ENCODE measurements at regions not wholly inside any gene's neighbourhood (a gene's known extent, or its start where the extent isn't known, plus 50 kb on each side); places are given as distances from the start of the nearest gene placed in this dataset.
"Not testable (repeated sequence)": the region's sequence is repeated elsewhere in the genome, so short reads cannot be mapped to it uniquely, and the experiment has no call there.

DNA sequence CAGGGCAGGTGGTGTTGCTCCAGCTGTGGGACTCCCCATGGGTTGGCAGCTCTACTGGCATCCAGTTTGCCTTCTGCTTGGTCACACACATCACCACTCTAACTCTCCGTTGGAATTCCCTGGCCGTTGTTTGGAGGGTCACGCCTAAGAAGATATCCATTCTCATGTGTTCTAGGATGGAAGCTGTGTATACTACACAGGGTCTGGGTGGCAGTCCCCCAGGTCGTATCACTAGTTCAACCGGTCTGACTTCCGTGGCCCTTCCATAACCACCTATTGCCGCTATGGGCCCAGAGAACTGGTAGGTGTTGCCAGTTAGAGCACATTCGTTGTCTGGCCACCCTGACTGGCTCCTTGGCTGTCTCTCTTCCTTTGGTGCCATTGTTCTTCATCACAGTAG is 456.3 kb downstream of the TMEM121 start:
- H3K4me3 ChIP-seq (ENCODE audit: low read depth, low read length), result no peak overlapping the region
- TF ChIP-seq, protein P1, sequence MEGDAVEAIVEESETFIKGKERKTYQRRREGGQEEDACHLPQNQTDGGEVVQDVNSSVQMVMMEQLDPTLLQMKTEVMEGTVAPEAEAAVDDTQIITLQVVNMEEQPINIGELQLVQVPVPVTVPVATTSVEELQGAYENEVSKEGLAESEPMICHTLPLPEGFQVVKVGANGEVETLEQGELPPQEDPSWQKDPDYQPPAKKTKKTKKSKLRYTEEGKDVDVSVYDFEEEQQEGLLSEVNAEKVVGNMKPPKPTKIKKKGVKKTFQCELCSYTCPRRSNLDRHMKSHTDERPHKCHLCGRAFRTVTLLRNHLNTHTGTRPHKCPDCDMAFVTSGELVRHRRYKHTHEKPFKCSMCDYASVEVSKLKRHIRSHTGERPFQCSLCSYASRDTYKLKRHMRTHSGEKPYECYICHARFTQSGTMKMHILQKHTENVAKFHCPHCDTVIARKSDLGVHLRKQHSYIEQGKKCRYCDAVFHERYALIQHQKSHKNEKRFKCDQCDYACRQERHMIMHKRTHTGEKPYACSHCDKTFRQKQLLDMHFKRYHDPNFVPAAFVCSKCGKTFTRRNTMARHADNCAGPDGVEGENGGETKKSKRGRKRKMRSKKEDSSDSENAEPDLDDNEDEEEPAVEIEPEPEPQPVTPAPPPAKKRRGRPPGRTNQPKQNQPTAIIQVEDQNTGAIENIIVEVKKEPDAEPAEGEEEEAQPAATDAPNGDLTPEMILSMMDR (IDR thresholded peaks at IDR 0.05; ENCODE audit: low read depth, low read length, missing control alignments), result no peak
- no peak for DNase-seq
- no peak overlapping the region for H3K27ac ChIP-seq
- no peaks in the 10 kb centered on the region for H3K27me3 ChIP-seq (replicated peaks)
- in situ Hi-C loops (cut with HindIII; ENCODE audit: low pct_ligation_motif_present, low sequenced_read_pairs), result no loop called here
- H3K36me3 ChIP-seq (replicated peaks), result no peaks in the 10 kb centered on the region

GRCh38 chr14:105986894-105987284 is 460.5 kb downstream of the TMEM121 start:
- Histone ChIP-seq H3K27me3 (replicated peaks) (no peaks in the 10 kb centered on the region), H3K27ac (no peak overlapping the region), H3K4me3 (ENCODE audit: low read depth, low read length) (no peak overlapping the region), H3K36me3 (replicated peaks) (no peaks in the 10 kb centered on the region)
- TF ChIP-seq, protein P1 (IDR thresholded peaks at IDR 0.05; ENCODE audit: low read depth, low read length, missing control alignments), result no peak
- in situ Hi-C loops (cut with HindIII; ENCODE audit: low pct_ligation_motif_present, low sequenced_read_pairs), result no loop called here
- DNase-seq, result no peak

- no peak for DNase-seq
- H3K4me3 ChIP-seq (ENCODE audit: low read depth, low read length), result no peak overlapping the region
- in situ Hi-C loops (cut with HindIII; ENCODE audit: low pct_ligation_motif_present, low sequenced_read_pairs), result no loop called here
- no peaks in the 10 kb centered on the region for H3K36me3 ChIP-seq (replicated peaks)
- H3K27me3 ChIP-seq (replicated peaks), result no peaks in the 10 kb centered on the region
- H3K27ac ChIP-seq, result no peak overlapping the region
- TF ChIP-seq, protein P1 (IDR thresholded peaks at IDR 0.05; ENCODE audit: low read depth, low read length, missing control alignments), result no peak
Measured at GRCh38 chr14:105987563-105987962, 461.2 kb downstream of the TMEM121 start.

DNA sequence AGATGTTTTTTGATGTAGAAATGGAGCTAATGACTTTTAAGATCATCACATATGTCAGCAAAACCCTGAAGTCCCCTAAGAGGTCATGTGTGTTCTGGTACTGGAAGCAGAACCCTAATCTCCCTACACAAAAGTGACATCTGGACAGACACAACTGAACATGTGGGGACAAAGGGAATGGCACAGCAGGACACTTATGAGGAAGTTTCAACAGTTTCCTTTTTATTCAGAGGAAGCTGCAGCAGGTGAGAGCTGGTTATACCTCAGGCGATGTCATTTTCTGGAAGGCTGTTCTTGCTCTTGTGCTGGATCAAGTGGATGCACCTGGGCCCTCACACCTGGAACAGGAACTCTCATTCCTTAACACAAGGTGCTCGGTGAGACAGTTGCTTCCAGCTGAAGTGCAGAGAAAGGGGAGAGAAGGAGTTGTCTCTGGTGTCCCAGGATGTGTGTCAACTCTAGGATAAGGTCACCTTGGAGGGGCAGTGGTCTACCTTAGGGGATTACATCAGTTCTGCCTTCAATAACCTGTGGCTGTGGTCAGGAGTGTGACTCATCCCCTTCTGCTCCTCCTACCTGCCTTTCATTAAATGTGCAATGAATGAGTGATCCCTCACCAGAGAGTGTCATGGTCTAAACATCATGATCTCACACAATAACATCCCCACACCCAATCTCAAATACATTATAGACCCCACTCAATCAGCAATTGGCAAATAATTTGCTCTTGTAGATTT is 463.4 kb downstream of the TMEM121 start:
- H3K4me3 ChIP-seq (ENCODE audit: low read depth, low read length), result no peak overlapping the region
- TF ChIP-seq, protein P1 (IDR thresholded peaks at IDR 0.05; ENCODE audit: low read depth, low read length, missing control alignments), result no peak
- no peaks in the 10 kb centered on the region for H3K27me3 ChIP-seq (replicated peaks)
- no peak for DNase-seq
- no peak overlapping the region for H3K27ac ChIP-seq
- in situ Hi-C loops (cut with HindIII; ENCODE audit: low pct_ligation_motif_present, low sequenced_read_pairs), result no loop called here
- H3K36me3 ChIP-seq (replicated peaks), result no peaks in the 10 kb centered on the region

- in situ Hi-C loops (cut with HindIII; ENCODE audit: low pct_ligation_motif_present, low sequenced_read_pairs); DNase-seq; H3K27ac ChIP-seq; H3K4me3 ChIP-seq (ENCODE audit: low read depth, low read length); H3K27me3 ChIP-seq (replicated peaks); H3K36me3 ChIP-seq (replicated peaks): not testable (repeated sequence)
Measured at GRCh38 chr14:105991677-105992076, 465.3 kb downstream of the TMEM121 start.

DNA sequence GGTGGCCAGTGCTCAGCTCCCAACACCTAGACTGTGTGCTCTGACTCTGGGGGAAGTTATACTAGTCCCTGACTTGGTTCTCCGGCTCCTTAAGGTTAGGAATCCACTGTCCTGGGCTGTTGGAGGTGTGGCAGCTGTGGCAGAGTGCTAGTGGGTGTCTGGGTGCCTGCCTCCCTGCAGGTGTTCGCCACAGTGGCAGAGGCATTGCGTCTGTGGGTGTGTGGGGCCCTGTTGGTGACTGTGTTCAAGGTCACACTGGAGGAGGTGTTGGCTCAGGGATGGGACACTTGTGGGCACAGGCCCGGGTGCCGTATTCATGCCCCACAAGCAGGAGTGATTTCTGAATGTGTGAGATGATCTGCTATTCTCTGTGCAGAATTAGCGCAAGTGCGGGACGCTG is 467.4 kb downstream of the TMEM121 start:
- Histone ChIP-seq H3K27ac (no peak overlapping the region), H3K4me3 (ENCODE audit: low read depth, low read length) (no peak overlapping the region), H3K36me3 (replicated peaks) (no peaks in the 10 kb centered on the region), H3K27me3 (replicated peaks) (no peaks in the 10 kb centered on the region)
- TF ChIP-seq, protein P1 (IDR thresholded peaks at IDR 0.05; ENCODE audit: low read depth, low read length, missing control alignments), result no peak
- in situ Hi-C loops (cut with HindIII; ENCODE audit: low pct_ligation_motif_present, low sequenced_read_pairs), result no loop called here
- no peak for DNase-seq

- H3K4me3 ChIP-seq (ENCODE audit: low read depth, low read length); in situ Hi-C loops (cut with HindIII; ENCODE audit: low pct_ligation_motif_present, low sequenced_read_pairs); H3K27me3 ChIP-seq (replicated peaks); DNase-seq; H3K27ac ChIP-seq; H3K36me3 ChIP-seq (replicated peaks): not testable (repeated sequence)
Measured at GRCh38 chr14:105995011-105995710, 468.8 kb downstream of the TMEM121 start.

- H3K4me3 ChIP-seq (ENCODE audit: low read depth, low read length); DNase-seq; H3K27me3 ChIP-seq (replicated peaks); in situ Hi-C loops (cut with HindIII; ENCODE audit: low pct_ligation_motif_present, low sequenced_read_pairs); H3K36me3 ChIP-seq (replicated peaks); H3K27ac ChIP-seq: not testable (repeated sequence)
Measured at GRCh38 chr14:105998597-105998996, 472.2 kb downstream of the TMEM121 start.

Measured in brain microvascular endothelial cell (primary cell).